ENCODE measurements at regions not wholly inside any gene's neighbourhood (a gene's known extent, or its start where the extent isn't known, plus 50 kb on each side); places are given as distances from the start of the nearest gene placed in this dataset.

- TF ChIP-seq ZNF609 (CRISPR knock-in tag; IDR thresholded peaks at IDR 0.05; ENCODE audit: borderline replicate concordance), result no peak
These were observed 270.7 kb downstream of the FSIP2 start (continued) for GRCh38 chr2:186009341-186009740.

DNA sequence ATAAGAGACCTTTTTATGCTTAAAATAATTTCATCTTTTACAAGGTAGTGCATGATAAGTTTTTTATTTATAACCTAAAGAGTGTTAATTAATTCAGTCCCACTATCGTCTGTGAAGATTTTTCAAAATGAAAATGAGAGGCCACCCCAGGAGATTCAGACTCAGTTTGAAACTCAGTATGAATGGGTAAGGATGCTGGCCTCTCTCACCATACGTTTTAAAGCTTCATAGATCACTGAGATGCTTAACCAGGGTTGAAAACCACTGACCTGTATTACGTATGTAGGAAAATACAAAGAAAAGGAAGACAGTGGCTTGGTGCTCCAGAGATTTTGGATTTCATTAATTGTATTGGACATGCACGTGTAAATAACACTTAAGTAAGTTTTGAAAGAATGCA is 278.7 kb downstream of the FSIP2 start:
- Histone ChIP-seq H3K27me3 (ENCODE audit: control insufficient read depth in 2 of 2, insufficient read depth in 2 of 2, low read length in 2 of 2) (no peaks in the 10 kb centered on the region), H3K9me3 (replicated peaks; ENCODE audit: control insufficient read depth, insufficient read depth, low read depth, low read length) (no peaks in the 10 kb centered on the region), H3K36me3 (ENCODE audit: control insufficient read depth, insufficient read depth, low read length) (no peaks in the 10 kb centered on the region), H3K9me1 (ENCODE audit: control insufficient read depth, insufficient read depth, low read length) (no peaks in the 10 kb centered on the region), H2AFZ (ENCODE audit: low read depth, low read length) (no peak overlapping the region), H3K79me2 (ENCODE audit: control insufficient read depth, insufficient read depth, low read length) (no peaks in the 10 kb centered on the region), H3K27ac (ENCODE audit: extremely low read depth, low read depth, low read length) (no peak overlapping the region), H4K20me1 (replicated peaks; ENCODE audit: control insufficient read depth, insufficient read depth, low read length) (no peaks in the 10 kb centered on the region), H3K4me1 (replicated peaks in 1 of 2; ENCODE audit: control insufficient read depth in 2 of 2, insufficient read depth in 2 of 2, low read length in 2 of 2) (no peaks in the 10 kb centered on the region), H3K4me3 (no peak overlapping the region), H3K4me2 (ENCODE audit: insufficient read depth, low read length) (no peak overlapping the region), H3K9ac (ENCODE audit: insufficient read depth in 1 of 2, low read depth in 2 of 2, low read length in 2 of 2) (no peak overlapping the region)
- ChIA-PET POLR2A (no interaction called here), CTCF (ENCODE audit: low intra/inter-chr PET ratio) (no interaction called here)
- no TSS peak for BruUV-seq (replicated peaks)
- in situ Hi-C loops (cut with MboI), result no loop called here
- intact Hi-C loops (cut with micrococcal nuclease), result no loop called here
- ATAC-seq (no peak), FAIRE-seq (no peak), DNase-seq (ENCODE audit: extremely low read depth in 1 of 4, low spot score in 3 of 4) (no peak)
- 0% methylated on average over 4 of the region's 4 CpGs for WGBS (ENCODE audit: insufficient coverage, low coverage, missing lambda C conversion rate)
- TF ChIP-seq GTF2E2 (tag; IDR thresholded peaks at IDR 0.05) (no peak), SMARCA5 (IDR thresholded peaks at IDR 0.05) (no peak), MBD2 (IDR thresholded peaks at IDR 0.05; ENCODE audit: borderline replicate concordance, low read depth) (no peak), ZNF780A (CRISPR knock-in tag; IDR thresholded peaks at IDR 0.05) (no peak)
- TF ChIP-seq, protein P1, sequence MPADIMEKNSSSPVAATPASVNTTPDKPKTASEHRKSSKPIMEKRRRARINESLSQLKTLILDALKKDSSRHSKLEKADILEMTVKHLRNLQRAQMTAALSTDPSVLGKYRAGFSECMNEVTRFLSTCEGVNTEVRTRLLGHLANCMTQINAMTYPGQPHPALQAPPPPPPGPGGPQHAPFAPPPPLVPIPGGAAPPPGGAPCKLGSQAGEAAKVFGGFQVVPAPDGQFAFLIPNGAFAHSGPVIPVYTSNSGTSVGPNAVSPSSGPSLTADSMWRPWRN (IDR thresholded peaks at IDR 0.05; ENCODE audit: low read depth), result no peak
